Activated CD4-positive, alpha-beta T cell treated with anti-CD3 and anti-CD28 coated beads, Interleukin-2, amount 50 U/mL, for 16 hours (primary cell): ENCODE measurements at regions not wholly inside any gene's neighbourhood (a gene's known extent, or its start where the extent isn't known, plus 50 kb on each side); places are given as distances from the start of the nearest gene placed in this dataset.

Experiments used
- DNase-seq: peaks from one replicate; pipeline ENCODE4 v3.0.0-alpha.2; 2020

GRCh38 chr5:125348936-125349831 is 602.7 kb upstream of the ZNF608 start:
- DNase-seq = no peak

GRCh38 chr5:125357660-125358059 is 611.2 kb upstream of the ZNF608 start:
- no peak for DNase-seq

- no peak for DNase-seq
Observed at GRCh38 chr5:125365747-125366146, 619.3 kb upstream of the ZNF608 start.

- DNase-seq = no peak
Observed at GRCh38 chr5:125367702-125368101, 621.3 kb upstream of the ZNF608 start.

- DNase-seq = no peak
Observed at GRCh38 chr5:125370461-125371205, 624.2 kb upstream of the ZNF608 start.

GRCh38 chr5:125372694-125373631 is 626.5 kb upstream of the ZNF608 start:
- no peak for DNase-seq

- no peak for DNase-seq
Observed at GRCh38 chr5:125375143-125375542, 628.7 kb upstream of the ZNF608 start.

GRCh38 chr5:125376059-125376641 is 629.7 kb upstream of the ZNF608 start:
- no peak for DNase-seq

GRCh38 chr5:125377141-125377540 is 630.7 kb upstream of the ZNF608 start:
- no peak for DNase-seq

- no peak for DNase-seq
Observed at GRCh38 chr5:125381290-125381689, 634.9 kb upstream of the ZNF608 start.

- DNase-seq = no peak
Observed at GRCh38 chr5:125384071-125384470, 637.6 kb upstream of the ZNF608 start.

- DNase-seq = no peak
Observed at GRCh38 chr5:125390326-125390725, 643.9 kb upstream of the ZNF608 start.

- DNase-seq = no peak
Observed at GRCh38 chr5:125393221-125393815, 646.9 kb upstream of the ZNF608 start.

GRCh38 chr5:125394661-125395280 is 648.3 kb upstream of the ZNF608 start:
- no peak for DNase-seq

GRCh38 chr5:125396462-125396861 is 650.0 kb upstream of the ZNF608 start:
- no peak for DNase-seq

- no peak for DNase-seq
Observed at GRCh38 chr5:125398466-125398865, 652.0 kb upstream of the ZNF608 start.

GRCh38 chr5:125399885-125400284 is 653.4 kb upstream of the ZNF608 start:
- DNase-seq = no peak

GRCh38 chr5:125401724-125402622 is 655.5 kb upstream of the ZNF608 start:
- no peak for DNase-seq

- no peak for DNase-seq
Observed at GRCh38 chr5:125402787-125403186, 656.3 kb upstream of the ZNF608 start.

- DNase-seq = no peak
Observed at GRCh38 chr5:125404056-125404455, 657.6 kb upstream of the ZNF608 start.
